Transverse colon (tissue), 3 donors: ENCODE measurements at regions not wholly inside any gene's neighbourhood (a gene's known extent, or its start where the extent isn't known, plus 50 kb on each side); places are given as distances from the start of the nearest gene placed in this dataset.

Source experiments
- EP300 ChIP-seq: sonication (generic); formaldehyde crosslinking; IDR thresholded peaks from one replicate; pipeline ENCODE4 v1.6.1; 2017; ENCODE audit warnings: antibody characterized with exemption, low read depth
- POLR2A ChIP-seq: fragments of 450-650 bp; IDR thresholded peaks from one replicate; pipeline ENCODE4 v1.6.1; 2016; ENCODE audit warnings: antibody characterized with exemption, mild to moderate bottlenecking, moderate library complexity
- TF ChIP-seq, protein P1 (sequence below), 5 experiments: fragments of 200-600 bp in 3 of 5; fragments of 450-650 bp in 2 of 5; sonication (generic) in 3 of 5; IDR thresholded peaks; 1 replicate in 2 of 5; 2 replicates in 3 of 5; pipeline ENCODE4 v1.5.1; 2016 to 2017; ENCODE audit warnings: antibody characterized with exemption in 5 of 5, inconsistent platforms in 3 of 5, mild to moderate bottlenecking in 2 of 5, moderate library complexity in 1 of 5

GRCh38 chr4:33941854-33942253 is 2302.5 kb downstream of the ARAP2 start:
- TF ChIP-seq, protein P1, sequence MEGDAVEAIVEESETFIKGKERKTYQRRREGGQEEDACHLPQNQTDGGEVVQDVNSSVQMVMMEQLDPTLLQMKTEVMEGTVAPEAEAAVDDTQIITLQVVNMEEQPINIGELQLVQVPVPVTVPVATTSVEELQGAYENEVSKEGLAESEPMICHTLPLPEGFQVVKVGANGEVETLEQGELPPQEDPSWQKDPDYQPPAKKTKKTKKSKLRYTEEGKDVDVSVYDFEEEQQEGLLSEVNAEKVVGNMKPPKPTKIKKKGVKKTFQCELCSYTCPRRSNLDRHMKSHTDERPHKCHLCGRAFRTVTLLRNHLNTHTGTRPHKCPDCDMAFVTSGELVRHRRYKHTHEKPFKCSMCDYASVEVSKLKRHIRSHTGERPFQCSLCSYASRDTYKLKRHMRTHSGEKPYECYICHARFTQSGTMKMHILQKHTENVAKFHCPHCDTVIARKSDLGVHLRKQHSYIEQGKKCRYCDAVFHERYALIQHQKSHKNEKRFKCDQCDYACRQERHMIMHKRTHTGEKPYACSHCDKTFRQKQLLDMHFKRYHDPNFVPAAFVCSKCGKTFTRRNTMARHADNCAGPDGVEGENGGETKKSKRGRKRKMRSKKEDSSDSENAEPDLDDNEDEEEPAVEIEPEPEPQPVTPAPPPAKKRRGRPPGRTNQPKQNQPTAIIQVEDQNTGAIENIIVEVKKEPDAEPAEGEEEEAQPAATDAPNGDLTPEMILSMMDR (IDR thresholded peaks at IDR 0.05): no peak
- TF ChIP-seq POLR2A (no peak), EP300 (no peak)
